IMR-90 (cell line): ENCODE measurements at regions not wholly inside any gene's neighbourhood (a gene's known extent, or its start where the extent isn't known, plus 50 kb on each side); places are given as distances from the start of the nearest gene placed in this dataset.

Experiments used
- ATAC-seq: fragments of 200-7000 bp; cut with Tn5 transposase; 2 replicates; pipeline ENCODE4 v1.9.1; 2020; ENCODE audit warnings: low read depth, mild to moderate bottlenecking, moderate library complexity
- BruUV-seq: library from RNA; stranded (reverse); fragments of 400-500 nt; replicated peaks from 2 replicates; lab custom pipeline; 2021; lab: Mats Ljungman, UMichigan
- CTCF ChIA-PET: fragments of 300-600 bp; formaldehyde crosslinking; extraction: SDS; loops from one replicate; lab custom pipeline; 2021; ENCODE audit warnings: antibody characterized with exemption; lab: Yijun Ruan, JAX
- POLR2A ChIA-PET: fragments of 300-600 bp; sonication (Branson Sonifier 250); formaldehyde crosslinking; loops from one replicate; lab custom pipeline; 2022; ENCODE audit warnings: antibody characterized with exemption; ENCODE audit not compliant: unreplicated experiment; lab: Charles Lee
- DNase-seq: peaks from one replicate; pipeline ENCODE4 v3.0.0; 2013
- H2AFZ ChIP-seq: replicated peaks from 2 replicates; pipeline ENCODE3; 2013; ENCODE audit warnings: low read length, mild to moderate bottlenecking; ENCODE audit not compliant: poor library complexity
- H2AK5ac ChIP-seq: 2 replicates; pipeline ENCODE4 v1.6.1; 2013; ENCODE audit warnings: low read depth, low read length, inconsistent platforms
- H2AK9ac ChIP-seq: replicated peaks from 2 replicates; pipeline ENCODE3; 2013; ENCODE audit warnings: mild to moderate bottlenecking, low read depth, low read length, moderate library complexity; ENCODE audit not compliant: poor library complexity
- H2BK120ac ChIP-seq: 2 replicates; pipeline ENCODE4 v1.6.1; 2013; ENCODE audit warnings: low read depth, low read length, inconsistent platforms
- H2BK15ac ChIP-seq: 3 replicates; pipeline ENCODE4 v1.6.1; 2013; ENCODE audit warnings: low read depth, low read length, inconsistent platforms
- H2BK20ac ChIP-seq: 2 replicates; pipeline ENCODE4 v1.6.1; 2013; ENCODE audit warnings: low read depth, mild to moderate bottlenecking, inconsistent platforms, low read length, moderate library complexity
- H2BK5ac ChIP-seq: 2 replicates; pipeline ENCODE4 v1.6.1; 2013; ENCODE audit warnings: mild to moderate bottlenecking, low read depth, low read length, inconsistent platforms; ENCODE audit not compliant: poor library complexity, severe bottlenecking
- H3K14ac ChIP-seq: replicated peaks from 2 replicates; pipeline ENCODE4 v1.6.1; 2013; ENCODE audit warnings: low read depth, low read length, inconsistent platforms
- H3K18ac ChIP-seq: 2 replicates; pipeline ENCODE4 v1.6.1; 2013; ENCODE audit warnings: low read depth, low read length, control low read depth
- H3K23ac ChIP-seq: 2 replicates; pipeline ENCODE4 v1.6.1; 2013; ENCODE audit warnings: low read depth, low read length, inconsistent platforms
- H3K27ac ChIP-seq: 2 replicates; pipeline ENCODE4 v1.5.1; 2013; ENCODE audit warnings: mild to moderate bottlenecking, control low read depth, low read length; ENCODE audit not compliant: insufficient read depth
- H3K27me3 ChIP-seq: 2 replicates; pipeline ENCODE4 v1.6.1; 2013; ENCODE audit warnings: low read length; ENCODE audit not compliant: control insufficient read depth, insufficient read depth
- H3K36me3 ChIP-seq: 2 replicates; pipeline ENCODE4 v1.6.1; 2013; ENCODE audit warnings: low read length, mixed read lengths; ENCODE audit not compliant: control insufficient read depth, insufficient read depth
- H3K4ac ChIP-seq: 2 replicates; pipeline ENCODE4 v1.6.1; 2013; ENCODE audit warnings: low read depth, low read length, inconsistent platforms
- H3K4me1 ChIP-seq: 2 replicates; pipeline ENCODE4 v1.6.1; 2013; ENCODE audit warnings: low read length, mixed read lengths; ENCODE audit not compliant: control insufficient read depth, insufficient read depth
- H3K4me2 ChIP-seq: 2 replicates; pipeline ENCODE4 v1.6.1; 2013; ENCODE audit warnings: low read depth, mild to moderate bottlenecking, control low read depth, low read length, moderate library complexity
- H3K4me3 ChIP-seq: 2 replicates; pipeline ENCODE4 v1.5.1; 2013; ENCODE audit warnings: low read depth, mild to moderate bottlenecking, control low read depth, low read length, moderate library complexity; ENCODE audit not compliant: insufficient read depth
- H3K56ac ChIP-seq: 2 replicates; pipeline ENCODE4 v1.6.1; 2013; ENCODE audit warnings: low read length, inconsistent platforms; ENCODE audit not compliant: insufficient read depth; ENCODE audit errors: extremely low read depth
- H3K79me1 ChIP-seq, 2 experiments: 2 replicates each; pipeline ENCODE4 v1.6.1; 2013; ENCODE audit warnings: low read length in 2 of 2, inconsistent platforms in 1 of 2, low read depth in 1 of 2
- H3K9ac ChIP-seq: 2 replicates; pipeline ENCODE4 v1.6.1; 2013; ENCODE audit warnings: low read depth, low read length, control low read depth
- H3K9me1 ChIP-seq: 2 replicates; pipeline ENCODE4 v1.6.1; 2013; ENCODE audit warnings: low read length, inconsistent platforms; ENCODE audit not compliant: insufficient read depth
- H3K9me3 ChIP-seq: 2 replicates; pipeline ENCODE4 v1.6.1; 2013; ENCODE audit warnings: low read length; ENCODE audit not compliant: control insufficient read depth, insufficient read depth
- H4K20me1 ChIP-seq: 2 replicates; pipeline ENCODE4 v1.6.1; 2013; ENCODE audit warnings: low read length, inconsistent platforms; ENCODE audit not compliant: insufficient read depth
- H4K5ac ChIP-seq: 2 replicates; pipeline ENCODE4 v1.6.1; 2013; ENCODE audit warnings: mild to moderate bottlenecking, low read depth, low read length, control low read depth
- H4K8ac ChIP-seq, 2 experiments: 2 replicates each; pipeline ENCODE4 v1.6.1; 2013; ENCODE audit warnings: low read depth in 2 of 2, low read length in 2 of 2, control low read depth in 1 of 2, inconsistent platforms in 1 of 2
- H4K91ac ChIP-seq: 2 replicates; pipeline ENCODE4 v1.6.1; 2013; ENCODE audit warnings: low read depth, low read length, inconsistent platforms; ENCODE audit not compliant: insufficient read depth
- CEBPB ChIP-seq: IDR thresholded peaks from 2 replicates; pipeline ENCODE4 v1.6.1; 2012; ENCODE audit warnings: low read depth, low read length, improper control_type of control experiment
- CHD1 ChIP-seq: IDR thresholded peaks from 2 replicates; pipeline ENCODE4 v1.6.1; 2012; ENCODE audit warnings: low read depth, low read length, improper control_type of control experiment
- CTCF ChIP-seq: conservative IDR thresholded peaks from 2 replicates; pipeline ENCODE4 v1.5.1; 2012; ENCODE audit warnings: mild to moderate bottlenecking, low read depth, low read length, improper control_type of control experiment
- FOS ChIP-seq: fragments of 150-350 bp; IDR thresholded peaks from 2 replicates; pipeline ENCODE4 v1.6.1; 2016; ENCODE audit warnings: low read depth, low read length
- MAFK ChIP-seq: IDR thresholded peaks from 2 replicates; pipeline ENCODE4 v1.6.1; 2012; ENCODE audit warnings: low read depth, low read length, improper control_type of control experiment
- NFE2L2 ChIP-seq: fragments of 150-350 bp; IDR thresholded peaks from 2 replicates; pipeline ENCODE4 v1.6.1; 2016; ENCODE audit warnings: low read depth, mild to moderate bottlenecking, low read length
- USF2 ChIP-seq: fragments of 150-350 bp; IDR thresholded peaks from 2 replicates; pipeline ENCODE4 v1.6.1; 2017; ENCODE audit warnings: mild to moderate bottlenecking, antibody characterized with exemption, low read length, low read depth
- WGBS, 2 experiments: methylation state at CpG; one replicate each; pipeline versions ENCODE4 v1.1.5 to v1.1.7; 2013; ENCODE audit warnings: missing lambda C conversion rate in 2 of 2; ENCODE audit not compliant: insufficient read length in 1 of 2; ENCODE audit errors: extremely low coverage in 2 of 2; 5-methylcytosine and 5-hydroxymethylcytosine counted together
- dilution Hi-C: fragments of 300-500 bp; cut with HindIII; formaldehyde crosslinking; loops from one replicate; pipeline ENCODE4 v1.14.3; 2018; ENCODE audit warnings: low sequenced_read_pairs; ENCODE audit not compliant: unreplicated experiment
- in situ Hi-C: fragments of 300-500 bp; cut with MboI; formaldehyde crosslinking; loops from 3 replicates; pipeline ENCODE4 v1.14.3; 2019; ENCODE audit warnings: low sequenced_read_pairs, inconsistent platforms, mixed read lengths
- intact Hi-C: fragments of 100-400 bp; cut with micrococcal nuclease; formaldehyde crosslinking; loops from 2 replicates; pipeline ENCODE4 v1.10.0; 2022

- dilution Hi-C loops (no loop called here), in situ Hi-C loops (no loop called here), intact Hi-C loops (no loop called here)
- Histone ChIP-seq H3K18ac (no peak overlapping the region), H3K79me1 (no peaks in the 10 kb centered on the region), H3K23ac (no peak overlapping the region), H3K9me3 (no peaks in the 10 kb centered on the region), H3K4me3 (no peak overlapping the region), H3K27me3 (no peaks in the 10 kb centered on the region), H4K20me1 (no peaks in the 10 kb centered on the region), H3K27ac (no peak overlapping the region), H2AFZ (no peak overlapping the region), H3K56ac (no peak overlapping the region), H2BK15ac (no peak overlapping the region), H4K8ac (no peak overlapping the region), H3K9ac (no peak overlapping the region), H3K4me2 (no peak overlapping the region), H2BK20ac (no peak overlapping the region), H3K4me1 (no peaks in the 10 kb centered on the region), H3K14ac (no peak overlapping the region), H4K91ac (no peak overlapping the region), H2AK5ac (no peak overlapping the region), H2AK9ac (no peak overlapping the region), H3K9me1 (no peaks in the 10 kb centered on the region), H3K36me3 (no peaks in the 10 kb centered on the region), H2BK5ac (no peak overlapping the region), H3K4ac (no peak overlapping the region), H2BK120ac (no peak overlapping the region), H4K5ac (no peak overlapping the region)
- ATAC-seq: no peak
- TF ChIP-seq CTCF: no peak
- TF ChIP-seq USF2: no peak
- no peak for TF ChIP-seq MAFK
- no peak for TF ChIP-seq NFE2L2
- no peak for TF ChIP-seq CEBPB
- TF ChIP-seq FOS: no peak
- no peak for TF ChIP-seq CHD1
- 80% methylated on average over 1 of the region's 7 CpGs; no CpG with 5 or more reads in 1 of the 2 experiments for WGBS, 2 experiments
- no TSS peak for BruUV-seq
- CTCF ChIA-PET: no interaction called here
- POLR2A ChIA-PET: no interaction called here
- DNase-seq: no peak
Observed at GRCh38 chr14:35988550-35988949, 162.4 kb downstream of the BRMS1L start.
